ENCODE measurements at regions not wholly inside any gene's neighbourhood (a gene's known extent, or its start where the extent isn't known, plus 50 kb on each side); places are given as distances from the start of the nearest gene placed in this dataset.
A peak's percentile ranks its signal among the peaks of the same experiment; 100 is the strongest.

- TF ChIP-seq ZNF692 (tag by site-specific recombination; IDR thresholded peaks at IDR 0.05) (no peak), PRDM6 (tag by site-specific recombination; IDR thresholded peaks at IDR 0.05) (peak; percentile 61; the same call in 1 of the 2 replicates)
- Histone ChIP-seq H3K9me3 (ENCODE audit: control insufficient read depth, insufficient read depth, low read depth, low read length) (no peaks in the 10 kb centered on the region), H3K27ac (ENCODE audit: extremely low read depth, low read depth, low read length) (no peak overlapping the region), H3K4me3 (ENCODE audit: low read depth, low read length) (no peak overlapping the region), H3K4me1 (ENCODE audit: control insufficient read depth, insufficient read depth, low read length) (peaks cover 9% of the 10 kb centered on the region), H3K36me3 (ENCODE audit: control insufficient read depth in 2 of 2, insufficient read depth in 1 of 2, low read length in 2 of 2) (no peaks in the 10 kb centered on the region)
- ChIA-PET POLR2A (no interaction called here), CTCF (no interaction called here)
Measured at GRCh38 chr12:69149270-69149669, 90.1 kb upstream of the CPSF6 start.

- Histone ChIP-seq H3K4me1 (ENCODE audit: control insufficient read depth, insufficient read depth, low read length) (peaks cover 9% of the 10 kb centered on the region), H3K4me3 (ENCODE audit: low read depth, low read length) (no peak overlapping the region), H3K9me3 (ENCODE audit: control insufficient read depth, insufficient read depth, low read depth, low read length) (no peaks in the 10 kb centered on the region), H3K27ac (ENCODE audit: extremely low read depth, low read depth, low read length) (no peak overlapping the region), H3K36me3 (ENCODE audit: control insufficient read depth in 2 of 2, insufficient read depth in 1 of 2, low read length in 2 of 2) (no peaks in the 10 kb centered on the region)
- ChIA-PET POLR2A (interaction anchor here (0.7 kb wide), 1 partner anchor 30 kb away, joined by 3 read pairs; no protein-coding TSS in a partner anchor), CTCF (no interaction called here)
- TF ChIP-seq ZIC2 (tag by site-specific recombination; IDR thresholded peaks at IDR 0.05) (peak; percentile 59), ZNF18 (tag by site-specific recombination; IDR thresholded peaks at IDR 0.05) (peak; percentile 40; the same call in 1 of the 2 replicates), ZNF624 (tag by site-specific recombination; IDR thresholded peaks at IDR 0.05) (no peak)
Measured at GRCh38 chr12:69150083-69150795, 89.1 kb upstream of the CPSF6 start.

- Histone ChIP-seq H3K4me3 (ENCODE audit: low read depth, low read length) (no peak overlapping the region), H3K9me3 (ENCODE audit: control insufficient read depth, insufficient read depth, low read depth, low read length) (no peaks in the 10 kb centered on the region), H3K27ac (ENCODE audit: extremely low read depth, low read depth, low read length) (no peak overlapping the region), H3K36me3 (ENCODE audit: control insufficient read depth in 2 of 2, insufficient read depth in 1 of 2, low read length in 2 of 2) (no peaks in the 10 kb centered on the region), H3K4me1 (ENCODE audit: control insufficient read depth, insufficient read depth, low read length) (peaks cover 9% of the 10 kb centered on the region)
- TF ChIP-seq ZNF221 (tag by site-specific recombination; IDR thresholded peaks at IDR 0.05; ENCODE audit: borderline replicate concordance) (no peak), PATZ1 (tag by site-specific recombination; IDR thresholded peaks at IDR 0.05) (no peak), ZNF777 (tag by site-specific recombination; IDR thresholded peaks at IDR 0.05; ENCODE audit: borderline replicate concordance) (no peak), OSR2 (tag by site-specific recombination; IDR thresholded peaks at IDR 0.05) (no peak), AEBP2 (tag by site-specific recombination; IDR thresholded peaks at IDR 0.05; ENCODE audit: borderline replicate concordance) (no peak), ZNF239 (tag by site-specific recombination; IDR thresholded peaks at IDR 0.05) (no peak), BCL6B (tag by site-specific recombination; IDR thresholded peaks at IDR 0.05) (no peak), ZNF350 (tag by site-specific recombination; IDR thresholded peaks at IDR 0.05) (no peak), ZNF621 (tag by site-specific recombination; IDR thresholded peaks at IDR 0.05) (no peak)
- ChIA-PET CTCF (no interaction called here), POLR2A (no interaction called here)
Measured at GRCh38 chr12:69150796-69151127, 88.6 kb upstream of the CPSF6 start.

Measured in HEK293 (cell line).